ENCODE measurements at regions not wholly inside any gene's neighbourhood (a gene's known extent, or its start where the extent isn't known, plus 50 kb on each side); places are given as distances from the start of the nearest gene placed in this dataset.
A peak's percentile ranks its signal among the peaks of the same experiment; 100 is the strongest.
"Not testable (repeated sequence)": the region's sequence is repeated elsewhere in the genome, so short reads cannot be mapped to it uniquely, and the experiment has no call there.

GRCh38 chr3:101913168-101913567, 63.9 kb downstream of the NFKBIZ start:
- no peak for DNase-seq

- DNase-seq: not testable (repeated sequence)
These were observed 68.4 kb downstream of the NFKBIZ start for GRCh38 chr3:101917761-101918160.

GRCh38 chr3:101922151-101922725, 72.9 kb downstream of the NFKBIZ start:
- DNase-seq: not testable (repeated sequence)

- not testable (repeated sequence) for DNase-seq
These were observed 75.3 kb downstream of the NFKBIZ start for GRCh38 chr3:101924621-101925020.

GRCh38 chr3:101925124-101925523, 75.8 kb downstream of the NFKBIZ start:
- peak; percentile 42 to 90 for DNase-seq

- no peak for DNase-seq
These were observed 76.2 kb downstream of the NFKBIZ start for GRCh38 chr3:101925564-101925963.

- no peak for DNase-seq
These were observed 77.3 kb downstream of the NFKBIZ start for GRCh38 chr3:101926594-101927105.

- DNase-seq: no peak
These were observed 79.6 kb downstream of the NFKBIZ start for GRCh38 chr3:101928890-101929289.

GRCh38 chr3:101931081-101931480, 81.8 kb downstream of the NFKBIZ start:
- no peak for DNase-seq

GRCh38 chr3:101932326-101933068, 83.2 kb downstream of the NFKBIZ start:
- DNase-seq: peak; percentile 76 to 92

- DNase-seq: peak; percentile 88 to 97
These were observed 87.4 kb downstream of the NFKBIZ start for GRCh38 chr3:101936419-101937356.

- peak; percentile 61 to 62 for DNase-seq
These were observed 89.0 kb downstream of the NFKBIZ start for GRCh38 chr3:101938262-101938847.

GRCh38 chr3:101939361-101940049, 90.2 kb downstream of the NFKBIZ start:
- DNase-seq: peak in 1 of 2 donors; percentile 55

- peak; percentile 94 to 98 for DNase-seq
These were observed 91.4 kb downstream of the NFKBIZ start for GRCh38 chr3:101940521-101941317.

GRCh38 chr3:101941318-101942040, 92.2 kb downstream of the NFKBIZ start:
- peak; percentile 69 to 77 for DNase-seq

GRCh38 chr3:101942356-101942755, 93.0 kb downstream of the NFKBIZ start:
- DNase-seq: peak; percentile 80 to 86

- no peak for DNase-seq
These were observed 93.7 kb downstream of the NFKBIZ start for GRCh38 chr3:101943029-101943428.

- no peak for DNase-seq
These were observed 95.0 kb downstream of the NFKBIZ start for GRCh38 chr3:101944308-101944707.

GRCh38 chr3:101945980-101946379, 96.7 kb downstream of the NFKBIZ start:
- DNase-seq: no peak

GRCh38 chr3:101946906-101947305, 97.6 kb downstream of the NFKBIZ start:
- no peak for DNase-seq

- no peak for DNase-seq
These were observed 101.2 kb downstream of the NFKBIZ start for GRCh38 chr3:101950510-101950909.
